ENCODE measurements at regions not wholly inside any gene's neighbourhood (a gene's known extent, or its start where the extent isn't known, plus 50 kb on each side); places are given as distances from the start of the nearest gene placed in this dataset.
A peak's percentile ranks its signal among the peaks of the same experiment; 100 is the strongest.

DNA sequence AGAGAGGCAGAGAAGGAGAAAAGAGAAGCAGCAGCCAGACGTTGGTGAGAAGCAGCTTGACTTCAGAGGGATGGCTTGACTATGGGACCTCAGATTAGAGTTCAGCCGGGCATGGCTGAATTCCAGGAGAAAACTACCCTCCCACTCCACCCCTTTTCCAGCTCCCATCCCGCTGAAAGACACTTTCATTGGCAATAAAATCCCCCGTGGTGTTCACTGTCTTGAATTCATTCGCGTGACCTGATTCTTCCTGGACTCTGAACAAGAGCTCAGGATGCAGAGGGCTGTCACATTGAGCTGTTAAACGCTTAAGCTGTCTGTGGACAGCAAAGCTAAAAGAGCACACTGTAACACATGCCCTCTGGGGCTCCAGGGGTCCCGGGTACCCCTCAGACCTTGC lies 1575.3 kb upstream of the AGA start:
- Histone ChIP-seq H3K4me3 (ENCODE audit: low read depth, low read length) (no peak overlapping the region), H3K36me3 (no peaks in the 10 kb centered on the region), H3K4me1 (no peaks in the 10 kb centered on the region), H3K9me3 (no peaks in the 10 kb centered on the region), H3K27me3 (no peaks in the 10 kb centered on the region)
- TF ChIP-seq, protein P1, sequence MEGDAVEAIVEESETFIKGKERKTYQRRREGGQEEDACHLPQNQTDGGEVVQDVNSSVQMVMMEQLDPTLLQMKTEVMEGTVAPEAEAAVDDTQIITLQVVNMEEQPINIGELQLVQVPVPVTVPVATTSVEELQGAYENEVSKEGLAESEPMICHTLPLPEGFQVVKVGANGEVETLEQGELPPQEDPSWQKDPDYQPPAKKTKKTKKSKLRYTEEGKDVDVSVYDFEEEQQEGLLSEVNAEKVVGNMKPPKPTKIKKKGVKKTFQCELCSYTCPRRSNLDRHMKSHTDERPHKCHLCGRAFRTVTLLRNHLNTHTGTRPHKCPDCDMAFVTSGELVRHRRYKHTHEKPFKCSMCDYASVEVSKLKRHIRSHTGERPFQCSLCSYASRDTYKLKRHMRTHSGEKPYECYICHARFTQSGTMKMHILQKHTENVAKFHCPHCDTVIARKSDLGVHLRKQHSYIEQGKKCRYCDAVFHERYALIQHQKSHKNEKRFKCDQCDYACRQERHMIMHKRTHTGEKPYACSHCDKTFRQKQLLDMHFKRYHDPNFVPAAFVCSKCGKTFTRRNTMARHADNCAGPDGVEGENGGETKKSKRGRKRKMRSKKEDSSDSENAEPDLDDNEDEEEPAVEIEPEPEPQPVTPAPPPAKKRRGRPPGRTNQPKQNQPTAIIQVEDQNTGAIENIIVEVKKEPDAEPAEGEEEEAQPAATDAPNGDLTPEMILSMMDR (IDR thresholded peaks at IDR 0.05; ENCODE audit: low read depth, low read length) = no peak
- no peak for DNase-seq

GRCh38 chr4:179027569-179027968 lies 1585.3 kb upstream of the AGA start:
- Histone ChIP-seq H3K4me3 (ENCODE audit: low read depth, low read length) (no peak overlapping the region), H3K9me3 (no peaks in the 10 kb centered on the region), H3K4me1 (0 out of 2 replicates have a peak, but pooled peaks cover 5% of the 10 kb centered on the region), H3K36me3 (no peaks in the 10 kb centered on the region), H3K27me3 (no peaks in the 10 kb centered on the region)
- TF ChIP-seq, protein P1 (IDR thresholded peaks at IDR 0.05; ENCODE audit: low read depth, low read length) = no peak
- no peak for DNase-seq

DNA sequence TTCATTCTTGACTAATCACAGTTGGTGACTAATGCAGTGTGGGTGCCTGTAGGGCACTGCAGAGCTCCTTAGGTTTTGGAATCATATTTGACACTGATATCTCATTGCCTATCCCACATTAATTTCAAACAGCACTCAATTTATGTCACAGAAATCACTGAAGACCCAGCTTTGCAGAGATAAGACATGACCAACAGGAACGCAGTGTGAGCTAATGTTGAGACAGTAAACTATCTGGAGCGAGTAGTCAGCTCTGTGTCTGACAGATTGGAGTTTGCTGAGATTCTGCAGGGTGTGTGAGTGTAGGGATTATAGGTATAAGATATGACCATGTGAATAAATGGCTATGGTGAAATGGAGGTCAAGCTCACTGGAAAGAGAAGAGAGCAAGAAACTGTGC lies 1586.1 kb upstream of the AGA start:
- TF ChIP-seq, protein P1 (IDR thresholded peaks at IDR 0.05; ENCODE audit: low read depth, low read length) = no peak

DNA sequence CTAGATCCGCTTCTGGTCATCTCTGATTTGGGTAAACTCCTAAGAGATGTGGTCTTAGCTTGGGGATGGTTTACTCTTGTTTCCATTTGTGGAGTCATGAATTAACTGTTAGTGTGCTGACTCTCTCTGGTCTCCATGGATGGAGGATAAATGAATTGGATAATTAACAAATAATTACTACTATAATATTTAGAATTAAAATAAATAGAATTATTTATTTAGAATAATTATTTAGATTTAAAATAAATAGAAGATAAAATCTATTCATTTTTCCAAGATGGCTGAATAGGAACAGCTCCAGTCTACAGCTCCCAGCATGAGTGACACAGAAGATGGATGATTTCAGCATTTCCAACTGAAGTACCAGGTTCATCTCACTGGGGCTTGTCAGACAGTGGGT lies 1587.4 kb upstream of the AGA start:
- H3K36me3 ChIP-seq = no peaks in the 10 kb centered on the region
- H3K9me3 ChIP-seq = no peaks in the 10 kb centered on the region
- DNase-seq = no peak
- no peaks in the 10 kb centered on the region for H3K27me3 ChIP-seq
- no peak overlapping the region for H3K4me3 ChIP-seq (ENCODE audit: low read depth, low read length)
- TF ChIP-seq, protein P1 (IDR thresholded peaks at IDR 0.05; ENCODE audit: low read depth, low read length) = no peak
- 0 out of 2 replicates have a peak, but pooled peaks cover 5% of the 10 kb centered on the region for H3K4me1 ChIP-seq

More for the DNA sequence above, 1586.1 kb upstream of the AGA start:
- Histone ChIP-seq H3K36me3 (no peaks in the 10 kb centered on the region), H3K4me1 (0 out of 2 replicates have a peak, but pooled peaks cover 5% of the 10 kb centered on the region), H3K27me3 (no peaks in the 10 kb centered on the region), H3K4me3 (ENCODE audit: low read depth, low read length) (no peak overlapping the region), H3K9me3 (no peaks in the 10 kb centered on the region)
- DNase-seq = peak; percentile 28

GRCh38 chr4:179040259-179040658 lies 1598.0 kb upstream of the AGA start:
- DNase-seq = no peak
- H3K4me3 ChIP-seq (ENCODE audit: low read depth, low read length) = no peak overlapping the region
- no peaks in the 10 kb centered on the region for H3K27me3 ChIP-seq
- TF ChIP-seq, protein P1 (IDR thresholded peaks at IDR 0.05; ENCODE audit: low read depth, low read length) = no peak
- no peaks in the 10 kb centered on the region for H3K9me3 ChIP-seq
- H3K4me1 ChIP-seq = no peaks in the 10 kb centered on the region
- no peaks in the 10 kb centered on the region for H3K36me3 ChIP-seq

GRCh38 chr4:179048839-179049453 lies 1606.7 kb upstream of the AGA start:
- no peak for DNase-seq
- Histone ChIP-seq H3K27me3 (no peaks in the 10 kb centered on the region), H3K36me3 (no peaks in the 10 kb centered on the region), H3K4me3 (ENCODE audit: low read depth, low read length) (no peak overlapping the region), H3K4me1 (peaks cover 8% of the 10 kb centered on the region), H3K9me3 (no peaks in the 10 kb centered on the region)
- TF ChIP-seq, protein P1 (IDR thresholded peaks at IDR 0.05; ENCODE audit: low read depth, low read length) = no peak
